ENCODE measurements at regions not wholly inside any gene's neighbourhood (a gene's known extent, or its start where the extent isn't known, plus 50 kb on each side); places are given as distances from the start of the nearest gene placed in this dataset.

- Histone ChIP-seq H3K27me3 (peaks cover 0 to 6% of the 10 kb centered on the region in 2 donors), H3K27ac (no peak overlapping the region), H3K36me3 (no peaks in the 10 kb centered on the region), H3K9me3 (no peaks in the 10 kb centered on the region), H3K4me3 (no peak overlapping the region), H3K4me1 (no peaks in the 10 kb centered on the region)
- DNase-seq (ENCODE audit: low spot score in 2 of 2) = no peak
- TF ChIP-seq CTCF (IDR thresholded peaks at IDR 0.05) (no peak), EP300 (IDR thresholded peaks at IDR 0.05) (no peak), POLR2A (IDR thresholded peaks at IDR 0.05) (no peak)
- 73 to 86% methylated on average over 14 of the region's 14 CpGs for WGBS, 2 donors
Observed at GRCh38 chr2:239805414-239805813, 219.7 kb downstream of the NDUFA10 start.

- Histone ChIP-seq H3K27ac (no peak overlapping the region), H3K9me3 (no peaks in the 10 kb centered on the region), H3K36me3 (no peaks in the 10 kb centered on the region), H3K4me1 (no peaks in the 10 kb centered on the region), H3K27me3 (peaks cover 0 to 6% of the 10 kb centered on the region in 2 donors), H3K4me3 (no peak overlapping the region)
- no peak for DNase-seq (ENCODE audit: low spot score in 2 of 2)
- 95 to 97% methylated on average over 10 to 11 of the region's 12 CpGs for WGBS, 2 donors
- TF ChIP-seq POLR2A (IDR thresholded peaks at IDR 0.05) = no peak
- TF ChIP-seq CTCF (IDR thresholded peaks at IDR 0.05) = no peak
- no peak for TF ChIP-seq EP300 (IDR thresholded peaks at IDR 0.05)
Observed at GRCh38 chr2:239805043-239805329, 220.2 kb downstream of the NDUFA10 start.

GRCh38 chr2:239804161-239805042 is 220.7 kb downstream of the NDUFA10 start:
- TF ChIP-seq POLR2A (IDR thresholded peaks at IDR 0.05) (no peak), EP300 (IDR thresholded peaks at IDR 0.05) (no peak), CTCF (IDR thresholded peaks at IDR 0.05) (no peak)
- H3K27me3 ChIP-seq = peaks cover 0 to 6% of the 10 kb centered on the region in 2 donors
- WGBS, 2 donors = 56 to 66% methylated on average over 12 to 14 of the region's 18 CpGs
- no peak for DNase-seq (ENCODE audit: low spot score in 2 of 2)
- H3K4me1 ChIP-seq = no peaks in the 10 kb centered on the region
- H3K9me3 ChIP-seq = no peaks in the 10 kb centered on the region
- H3K27ac ChIP-seq = no peak overlapping the region
- no peak overlapping the region for H3K4me3 ChIP-seq
- H3K36me3 ChIP-seq = no peaks in the 10 kb centered on the region

- TF ChIP-seq CTCF (IDR thresholded peaks at IDR 0.05) = no peak
- no peak for TF ChIP-seq POLR2A (IDR thresholded peaks at IDR 0.05)
- TF ChIP-seq EP300 (IDR thresholded peaks at IDR 0.05) = no peak
- Histone ChIP-seq H3K4me1 (no peaks in the 10 kb centered on the region), H3K27me3 (peaks cover 0 to 6% of the 10 kb centered on the region in 2 donors), H3K27ac (no peak overlapping the region), H3K9me3 (no peaks in the 10 kb centered on the region), H3K4me3 (no peak overlapping the region), H3K36me3 (no peaks in the 10 kb centered on the region)
- 41 to 51% methylated on average over 13 of the region's 13 CpGs for WGBS, 2 donors
- no peak for DNase-seq (ENCODE audit: low spot score in 2 of 2)
Observed at GRCh38 chr2:239803766-239804115, 221.4 kb downstream of the NDUFA10 start.

- no peak for TF ChIP-seq POLR2A (IDR thresholded peaks at IDR 0.05)
- TF ChIP-seq CTCF (IDR thresholded peaks at IDR 0.05) = no peak
- TF ChIP-seq EP300 (IDR thresholded peaks at IDR 0.05) = no peak
- WGBS, 2 donors = 92 to 95% methylated on average over 21 of the region's 21 CpGs
- Histone ChIP-seq H3K4me1 (no peaks in the 10 kb centered on the region), H3K4me3 (no peak overlapping the region), H3K27me3 (peaks cover 0 to 6% of the 10 kb centered on the region in 2 donors), H3K27ac (no peak overlapping the region), H3K9me3 (no peaks in the 10 kb centered on the region), H3K36me3 (no peaks in the 10 kb centered on the region)
- DNase-seq (ENCODE audit: low spot score in 2 of 2) = no peak
Observed at GRCh38 chr2:239803102-239803765, 221.9 kb downstream of the NDUFA10 start.

Measured in tibial nerve (tissue), 4 donors.